Endothelial cell of umbilical vein (primary cell): ENCODE measurements at regions not wholly inside any gene's neighbourhood (a gene's known extent, or its start where the extent isn't known, plus 50 kb on each side); places are given as distances from the start of the nearest gene placed in this dataset.

Experiments
- BruUV-seq: library from RNA; stranded (reverse); fragments of 400-500 nt; replicated peaks from 2 replicates; lab custom pipeline; 2021; lab: Mats Ljungman, UMichigan
- CTCF ChIA-PET: fragments of 300-600, 350-600 bp; sonication (Branson Sonifier 250); formaldehyde crosslinking; loops from one replicate; lab custom pipeline; 2021; ENCODE audit warnings: antibody characterized with exemption, inconsistent platforms; lab: Charles Lee
- POLR2A ChIA-PET: fragments of 300-600, 350-600 bp; sonication (Branson Sonifier 250); formaldehyde crosslinking; loops from one replicate; lab custom pipeline; 2021; ENCODE audit warnings: antibody characterized with exemption, inconsistent platforms; lab: Charles Lee
- DNase-seq: peaks from one replicate; pipeline ENCODE4 v3.0.0-alpha.2; 2011; ENCODE audit warnings: low read depth, low spot score
- FAIRE-seq: peaks from 2 replicates; lab custom pipeline; 2011; peaks lifted over from hg19 to GRCh38; lab: Jason Lieb, UNC
- H2AFZ ChIP-seq: 2 replicates; pipeline ENCODE4 v1.6.0; 2012; ENCODE audit warnings: low read depth, low read length, control low read depth, inconsistent platforms
- H3K27ac ChIP-seq: 2 replicates; pipeline ENCODE4 v1.5.1; 2011; ENCODE audit warnings: low read depth, mild to moderate bottlenecking, control low read depth, low read length, moderate library complexity; ENCODE audit not compliant: insufficient read depth
- H3K27me3 ChIP-seq, 2 experiments: 2 replicates each; pipeline versions ENCODE4 v1.6.0 to v1.6.1; 2011; ENCODE audit warnings: low read length in 2 of 2, mixed read lengths in 1 of 2; ENCODE audit not compliant: control insufficient read depth in 2 of 2, insufficient read depth in 2 of 2
- H3K36me3 ChIP-seq, 2 experiments: 2 replicates in 1 of 2; 3 replicates in 1 of 2; pipeline ENCODE4 v1.5.1; 2011; ENCODE audit warnings: low read length in 2 of 2, mild to moderate bottlenecking in 1 of 2, moderate library complexity in 1 of 2; ENCODE audit not compliant: control insufficient read depth in 2 of 2, insufficient read depth in 2 of 2; ENCODE audit errors: extremely low read depth in 1 of 2
- H3K4me1 ChIP-seq: 3 replicates; pipeline ENCODE4 v1.5.1; 2011; ENCODE audit warnings: mild to moderate bottlenecking, low read length; ENCODE audit not compliant: control insufficient read depth, insufficient read depth; ENCODE audit errors: extremely low read depth
- H3K4me2 ChIP-seq: 2 replicates; pipeline ENCODE4 v1.6.1; 2011; ENCODE audit warnings: low read length, control low read depth, mixed read lengths; ENCODE audit not compliant: insufficient read depth
- H3K4me3 ChIP-seq, 3 experiments: fragments of 200-600 bp in 1 of 3; sonication (generic), shearing (Covaris generic) in 1 of 3; replicated peaks in 1 of 3; 2 replicates each; pipeline ENCODE4 v1.5.1; 2011 to 2016; ENCODE audit warnings: control low read depth in 3 of 3, low read length in 3 of 3, mild to moderate bottlenecking in 2 of 3, inconsistent platforms in 1 of 3, low read depth in 1 of 3, moderate library complexity in 1 of 3; ENCODE audit not compliant: insufficient read depth in 1 of 3
- H3K79me2 ChIP-seq: 2 replicates; pipeline ENCODE4 v1.6.0; 2012; ENCODE audit warnings: low read length, inconsistent platforms; ENCODE audit not compliant: control insufficient read depth, insufficient read depth
- H3K9ac ChIP-seq: replicated peaks from 2 replicates; pipeline ENCODE3; 2011; ENCODE audit warnings: low read length, control low read depth; ENCODE audit not compliant: insufficient read depth; ENCODE audit errors: extremely low read depth
- H3K9me1 ChIP-seq: replicated peaks from 3 replicates; pipeline ENCODE4 v1.6.0; 2011; ENCODE audit warnings: mild to moderate bottlenecking, low read length; ENCODE audit not compliant: control insufficient read depth, insufficient read depth; ENCODE audit errors: extremely low read depth
- H3K9me3 ChIP-seq: replicated peaks from 2 replicates; pipeline ENCODE4 v1.5.1; 2012; ENCODE audit warnings: low read length, inconsistent platforms; ENCODE audit not compliant: control insufficient read depth, insufficient read depth
- H4K20me1 ChIP-seq: replicated peaks from 2 replicates; pipeline ENCODE3; 2011; ENCODE audit warnings: mild to moderate bottlenecking, low read length; ENCODE audit not compliant: control insufficient read depth, insufficient read depth; ENCODE audit errors: extremely low read depth
- EZH2 ChIP-seq: IDR thresholded peaks from 2 replicates; pipeline ENCODE4 v1.6.1; 2012; ENCODE audit warnings: borderline replicate concordance, low read depth, mild to moderate bottlenecking, moderate library complexity, low read length, inconsistent platforms; ENCODE audit not compliant: severe bottlenecking
- FOS ChIP-seq: IDR thresholded peaks from 2 replicates; pipeline ENCODE4 v1.6.1; 2011; ENCODE audit warnings: mild to moderate bottlenecking, low read length, moderate library complexity, borderline replicate concordance; ENCODE audit not compliant: insufficient read depth
- GATA2 ChIP-seq: IDR thresholded peaks from 2 replicates; pipeline ENCODE4 v1.7.0; 2011; ENCODE audit warnings: low read depth, mild to moderate bottlenecking, moderate library complexity, mixed read lengths, low read length; ENCODE audit not compliant: insufficient read length, insufficient read depth
- JUN ChIP-seq: IDR thresholded peaks from 2 replicates; pipeline ENCODE4 v1.6.1; 2011; ENCODE audit warnings: borderline replicate concordance, low read depth; ENCODE audit not compliant: insufficient read length, insufficient read depth
- MAX ChIP-seq: IDR thresholded peaks from 2 replicates; pipeline ENCODE4 v1.6.1; 2011; ENCODE audit not compliant: insufficient read depth, insufficient read length
- MYC ChIP-seq: IDR thresholded peaks from one replicate; pipeline ENCODE4 v1.6.1; 2011; ENCODE audit warnings: mild to moderate bottlenecking, low read depth, low read length
- POLR2A ChIP-seq: IDR thresholded peaks from 2 replicates; pipeline ENCODE4 v1.6.1; 2012; ENCODE audit warnings: low read depth, mild to moderate bottlenecking, control low read depth, low read length
- POLR2AphosphoS5 ChIP-seq: IDR thresholded peaks from 2 replicates; pipeline ENCODE4 v1.6.1; 2012; ENCODE audit warnings: low read depth, mild to moderate bottlenecking, control low read depth, low read length, moderate library complexity; ENCODE audit not compliant: insufficient read depth
- dilution Hi-C: fragments of 300-500 bp; cut with MboI; formaldehyde crosslinking; loops from one replicate; pipeline ENCODE4 v1.15.0; 2019; ENCODE audit warnings: low sequenced_read_pairs; ENCODE audit not compliant: extremely low pct_ligation_motif_present
- intact Hi-C: fragments of 100-400 bp; cut with micrococcal nuclease; formaldehyde crosslinking; loops from one replicate; pipeline ENCODE4 v1.10.0; 2022
- TF ChIP-seq, protein P1 (sequence below), 2 donors: IDR thresholded peaks; 1 replicate in 1 of 2; 2 replicates in 1 of 2; pipeline ENCODE4 v1.5.1; 2011; ENCODE audit warnings: low read length in 2 of 2, mild to moderate bottlenecking in 2 of 2, moderate library complexity in 2 of 2, control low read depth in 1 of 2, inconsistent platforms in 1 of 2, low read depth in 1 of 2; ENCODE audit not compliant: insufficient read depth in 1 of 2; ENCODE audit errors: extremely low read depth in 1 of 2

DNA sequence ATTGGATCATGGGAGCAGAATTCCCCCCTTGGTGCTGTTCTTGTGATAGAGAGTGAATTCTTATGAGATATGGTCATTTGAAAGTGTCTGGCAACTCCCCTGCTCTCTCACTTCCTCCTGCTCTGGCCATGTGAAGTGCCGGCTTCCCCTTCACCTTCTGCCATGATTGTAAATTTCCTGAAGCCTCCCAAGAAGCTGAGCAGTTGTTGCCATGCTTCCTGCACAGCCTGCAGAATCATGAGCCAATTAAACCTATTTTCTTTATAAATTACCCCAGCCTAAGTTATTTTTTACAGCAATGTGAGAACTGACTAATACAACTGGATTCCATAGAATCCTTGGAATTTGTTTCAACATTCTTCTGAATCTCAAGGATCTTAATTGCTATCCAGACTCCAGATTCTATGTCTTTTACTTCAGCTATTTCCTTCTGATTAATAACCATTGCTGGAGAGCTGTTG, 328.1 kb downstream of the SLITRK5 start:
- DNase-seq (no peak), FAIRE-seq (no peak)
- H3K36me3 ChIP-seq: no peaks in the 10 kb centered on the region
- dilution Hi-C loops: no loop called here
- H3K9me1 ChIP-seq: no peaks in the 10 kb centered on the region
- H3K27ac ChIP-seq: no peak overlapping the region
- H3K79me2 ChIP-seq: no peaks in the 10 kb centered on the region
- no peak overlapping the region for H3K9ac ChIP-seq
- no peak for TF ChIP-seq POLR2A
- no peak for TF ChIP-seq EZH2
- TF ChIP-seq MAX: no peak
- TF ChIP-seq JUN: no peak
- no peak for TF ChIP-seq POLR2AphosphoS5
- TF ChIP-seq FOS: no peak
- no peak for TF ChIP-seq GATA2
- TF ChIP-seq MYC: no peak
- TF ChIP-seq, protein P1, sequence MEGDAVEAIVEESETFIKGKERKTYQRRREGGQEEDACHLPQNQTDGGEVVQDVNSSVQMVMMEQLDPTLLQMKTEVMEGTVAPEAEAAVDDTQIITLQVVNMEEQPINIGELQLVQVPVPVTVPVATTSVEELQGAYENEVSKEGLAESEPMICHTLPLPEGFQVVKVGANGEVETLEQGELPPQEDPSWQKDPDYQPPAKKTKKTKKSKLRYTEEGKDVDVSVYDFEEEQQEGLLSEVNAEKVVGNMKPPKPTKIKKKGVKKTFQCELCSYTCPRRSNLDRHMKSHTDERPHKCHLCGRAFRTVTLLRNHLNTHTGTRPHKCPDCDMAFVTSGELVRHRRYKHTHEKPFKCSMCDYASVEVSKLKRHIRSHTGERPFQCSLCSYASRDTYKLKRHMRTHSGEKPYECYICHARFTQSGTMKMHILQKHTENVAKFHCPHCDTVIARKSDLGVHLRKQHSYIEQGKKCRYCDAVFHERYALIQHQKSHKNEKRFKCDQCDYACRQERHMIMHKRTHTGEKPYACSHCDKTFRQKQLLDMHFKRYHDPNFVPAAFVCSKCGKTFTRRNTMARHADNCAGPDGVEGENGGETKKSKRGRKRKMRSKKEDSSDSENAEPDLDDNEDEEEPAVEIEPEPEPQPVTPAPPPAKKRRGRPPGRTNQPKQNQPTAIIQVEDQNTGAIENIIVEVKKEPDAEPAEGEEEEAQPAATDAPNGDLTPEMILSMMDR (IDR thresholded peaks at IDR 0.05; ENCODE audit: extremely low read depth in 1 of 2, insufficient read depth in 1 of 2, low read depth in 1 of 2, low read length in 2 of 2): no peak
- H3K4me2 ChIP-seq: no peak overlapping the region
- no peaks in the 10 kb centered on the region for H4K20me1 ChIP-seq
- no peaks in the 10 kb centered on the region for H3K4me1 ChIP-seq
- no peaks in the 10 kb centered on the region for H3K27me3 ChIP-seq
- no peak overlapping the region for H2AFZ ChIP-seq
- no peak overlapping the region for H3K4me3 ChIP-seq
- ChIA-PET POLR2A (no interaction called here), CTCF (no interaction called here)
- no TSS peak for BruUV-seq
- intact Hi-C loops: no loop called here
- peaks cover 2% of the 10 kb centered on the region for H3K9me3 ChIP-seq
